Ureter (tissue), 1 donor: ENCODE measurements at regions not wholly inside any gene's neighbourhood (a gene's known extent, or its start where the extent isn't known, plus 50 kb on each side); places are given as distances from the start of the nearest gene placed in this dataset.
A peak's percentile ranks its signal among the peaks of the same experiment; 100 is the strongest.

Source experiments
- DNase-seq: peaks from one replicate; pipeline ENCODE4 v3.0.0-alpha.2; 2020; ENCODE audit warnings: low spot score
- donor health status: DM: yes; HTN: yes; CAD: no.

DNA sequence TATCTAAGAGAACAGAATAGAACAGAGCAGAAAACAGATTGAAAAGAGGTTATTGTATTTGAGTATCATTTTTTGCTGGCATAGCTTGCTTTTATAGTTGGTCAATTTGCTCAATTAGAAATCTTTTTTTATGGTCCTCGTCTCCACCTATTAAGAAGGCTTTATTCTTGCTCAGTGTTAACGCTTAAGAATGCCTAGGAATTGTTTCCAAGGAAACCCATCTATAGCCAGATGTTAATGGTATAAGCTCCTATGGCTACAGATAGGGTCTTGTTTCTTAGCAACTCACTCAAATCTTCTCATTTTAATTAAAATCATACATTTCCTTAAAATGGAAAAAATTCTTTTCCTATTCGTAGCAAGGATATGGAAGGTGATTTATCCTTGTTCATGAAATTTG is 392.3 kb downstream of the TMEM135 start:
- no peak for DNase-seq

DNA sequence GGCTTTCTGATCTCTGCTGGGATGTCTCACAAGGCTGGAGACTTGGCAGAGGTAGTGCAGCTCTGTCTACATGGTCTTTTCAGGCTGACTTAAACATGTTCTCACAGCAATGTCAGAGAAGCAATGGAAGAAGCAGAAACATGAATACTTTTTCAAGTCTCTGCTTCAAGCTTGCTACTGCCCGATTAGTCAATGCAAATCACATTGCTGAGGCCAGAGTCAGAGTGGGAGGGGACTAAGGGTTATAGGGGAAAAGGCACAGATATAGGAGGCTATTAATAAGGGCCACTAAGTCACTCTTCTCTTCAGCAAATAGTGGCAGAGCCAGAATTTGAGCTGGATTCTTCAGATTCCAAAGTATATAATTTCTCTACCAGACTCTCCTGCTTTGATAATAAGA is 390.5 kb downstream of the TMEM135 start:
- DNase-seq: no peak

DNA sequence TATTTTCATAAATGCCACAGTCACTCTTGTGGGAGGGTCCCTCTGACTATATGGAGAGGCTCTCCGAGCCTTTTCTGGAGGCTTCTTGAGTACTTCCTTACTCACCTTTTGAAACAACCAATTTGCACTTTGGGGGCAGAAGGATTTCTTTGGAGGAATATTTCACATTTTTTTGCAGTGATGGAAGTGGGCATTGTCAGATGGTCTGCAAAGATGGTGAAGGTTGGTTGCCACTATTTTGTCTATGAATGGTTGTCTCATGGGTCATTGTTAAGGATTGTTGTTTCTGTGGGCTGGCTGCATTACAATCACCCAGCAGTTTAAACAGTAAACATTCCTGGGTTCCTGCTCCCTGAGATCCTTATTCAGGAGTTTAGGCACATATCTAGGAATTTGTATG is 388.2 kb downstream of the TMEM135 start:
- DNase-seq: no peak

DNA sequence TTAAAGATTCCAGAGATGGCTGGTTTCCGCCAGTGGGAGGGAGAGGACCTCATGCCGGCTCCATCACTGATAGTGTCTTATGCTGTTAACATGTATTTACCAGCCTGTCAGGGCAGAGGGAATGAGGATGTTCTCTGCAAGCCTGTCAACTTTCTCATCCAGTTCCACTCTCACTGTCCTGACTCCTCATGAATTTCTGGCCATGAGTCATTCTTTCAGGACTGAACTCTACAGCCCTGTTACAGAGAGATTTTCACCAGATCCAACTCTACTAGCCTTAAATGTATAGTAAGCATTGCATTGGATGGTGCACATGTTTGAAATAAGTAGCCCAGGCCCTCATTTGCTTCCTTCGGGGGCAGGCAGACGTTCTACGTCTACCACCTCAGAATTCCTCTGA is 387.7 kb downstream of the TMEM135 start:
- DNase-seq: no peak

DNA sequence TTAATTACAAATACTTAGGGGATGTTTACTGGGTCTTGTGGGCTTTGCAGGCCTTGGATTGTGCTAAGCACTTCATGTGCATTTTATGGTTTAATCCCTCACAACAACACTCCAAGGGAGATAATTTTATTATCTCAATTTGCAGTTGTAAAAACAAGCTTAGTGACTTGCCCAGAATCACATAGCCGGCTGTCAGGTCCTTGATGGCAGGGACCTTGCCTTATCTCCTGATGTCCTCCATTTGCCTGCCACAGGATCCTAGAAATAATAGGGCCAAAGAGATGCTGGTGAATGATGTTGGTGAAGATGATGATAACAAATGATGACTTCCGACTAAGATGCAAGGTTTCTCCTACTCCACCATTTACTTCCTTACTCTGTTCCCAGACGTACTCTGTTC is 385.4 kb downstream of the TMEM135 start:
- DNase-seq: no peak

DNA sequence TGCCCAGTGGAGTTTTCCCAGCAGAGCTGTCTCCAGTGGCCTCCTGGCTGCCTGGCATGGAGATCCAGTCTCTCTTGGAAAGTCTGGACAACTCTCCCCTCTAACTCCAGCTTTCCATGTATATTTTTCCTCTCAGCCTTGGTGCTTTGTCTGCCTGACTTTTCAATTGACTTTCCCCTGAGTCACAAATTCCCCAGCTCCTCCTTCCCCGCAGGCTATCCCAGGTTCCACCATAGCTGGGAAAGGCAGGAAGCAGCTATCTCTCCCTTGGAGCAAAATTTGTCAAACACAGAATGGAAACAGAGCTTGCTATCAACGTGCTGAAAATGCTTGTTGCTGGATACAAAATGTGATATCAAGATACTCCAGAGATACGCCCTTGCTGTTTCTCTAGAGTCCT is 384.8 kb downstream of the TMEM135 start:
- DNase-seq: no peak

DNA sequence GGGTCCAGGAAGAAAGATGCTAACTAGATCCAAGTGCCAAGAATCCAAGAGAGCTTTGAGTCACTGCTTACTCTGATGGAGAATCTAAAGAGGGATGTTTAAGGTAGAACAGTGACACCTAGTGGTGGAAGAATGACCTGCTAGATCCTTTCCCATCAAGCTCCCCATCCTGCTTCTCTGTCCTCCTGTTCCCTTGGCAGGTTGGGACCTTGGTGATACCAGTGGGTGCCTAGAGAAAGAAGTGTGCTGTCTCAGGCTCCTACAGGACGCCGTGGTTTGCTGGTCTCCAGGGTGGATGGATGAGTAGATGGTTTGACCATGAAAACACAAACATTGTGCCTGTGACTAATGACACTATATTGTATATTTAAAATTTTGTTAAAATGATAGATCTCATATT is 383.7 kb downstream of the TMEM135 start:
- peak; percentile 50 for DNase-seq

DNA sequence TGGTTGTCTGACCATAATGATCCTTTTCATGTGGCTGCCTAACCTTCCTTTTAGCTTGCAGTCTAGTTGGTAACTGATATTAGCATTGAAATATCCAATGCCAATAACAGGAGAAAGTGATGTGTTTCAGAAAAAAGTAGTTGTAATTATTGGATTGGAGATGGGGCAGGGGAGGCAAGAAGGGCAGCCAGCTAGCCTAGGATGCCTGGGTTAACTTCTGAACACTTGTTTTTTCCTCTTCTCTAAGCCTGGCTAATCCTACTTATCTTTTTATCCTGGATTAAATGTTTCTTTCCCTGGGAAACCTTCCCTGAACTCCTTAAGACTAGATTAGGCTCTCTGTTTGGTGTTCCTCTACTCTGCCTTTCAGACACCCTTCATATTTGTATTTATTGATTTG is 380.2 kb downstream of the TMEM135 start:
- no peak for DNase-seq

DNA sequence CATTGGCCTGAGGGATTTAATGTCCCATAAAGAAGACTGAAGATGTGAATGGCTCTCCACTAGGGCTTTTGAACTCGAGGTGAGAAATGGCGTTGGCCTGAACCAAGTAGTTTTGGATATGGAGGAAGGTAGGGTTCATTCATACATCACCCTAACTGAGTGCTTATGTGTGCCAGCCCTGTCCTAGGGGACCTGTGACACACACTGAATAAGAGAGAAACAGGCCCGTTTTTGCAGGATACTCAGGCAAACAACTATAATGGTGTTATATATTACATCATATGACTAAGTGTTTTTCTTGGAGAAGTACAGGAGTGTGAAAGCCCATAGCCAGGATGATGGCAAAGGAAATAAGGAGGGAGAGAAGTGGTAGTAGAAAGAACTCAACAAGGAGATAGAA is 368.1 kb downstream of the TMEM135 start:
- no peak for DNase-seq

DNA sequence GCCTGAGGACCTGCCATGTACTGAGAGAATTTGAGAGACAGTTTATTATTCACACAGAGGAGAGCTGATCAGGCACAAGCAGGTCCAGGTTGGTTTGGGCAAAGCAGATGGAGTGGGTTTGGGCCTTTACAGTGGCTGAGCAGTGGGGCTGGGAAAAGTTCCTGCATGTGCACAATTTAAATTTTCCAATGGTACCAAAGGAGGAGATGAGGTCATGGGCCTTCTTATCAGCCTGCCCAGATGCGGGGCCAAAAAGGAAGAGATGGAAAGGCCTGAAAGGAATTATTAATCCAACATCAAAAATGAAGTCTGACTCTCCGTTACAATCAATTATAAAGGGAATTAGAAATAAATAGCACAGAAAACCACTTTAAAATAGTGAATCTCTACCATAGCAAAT is 367.6 kb downstream of the TMEM135 start:
- DNase-seq: no peak

DNA sequence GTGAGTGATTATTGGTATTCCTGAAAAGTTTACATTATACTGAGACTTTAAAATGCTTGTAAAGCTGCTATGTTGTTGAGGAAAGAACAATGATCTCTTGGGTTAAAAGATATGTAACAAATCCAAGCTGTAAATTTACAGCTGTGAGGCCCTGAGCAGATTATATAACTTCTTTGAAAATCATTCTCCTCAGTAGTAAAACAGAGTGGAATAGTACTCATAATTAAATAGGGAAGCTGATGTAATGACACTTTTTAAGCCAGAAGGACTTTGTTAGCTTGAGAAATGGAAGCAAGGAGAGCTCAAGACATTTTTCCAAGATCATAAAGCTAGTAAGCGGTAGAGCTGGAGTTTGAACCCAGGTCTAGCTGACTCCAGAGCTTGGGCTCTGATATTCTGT is 363.9 kb downstream of the TMEM135 start:
- no peak for DNase-seq

DNA sequence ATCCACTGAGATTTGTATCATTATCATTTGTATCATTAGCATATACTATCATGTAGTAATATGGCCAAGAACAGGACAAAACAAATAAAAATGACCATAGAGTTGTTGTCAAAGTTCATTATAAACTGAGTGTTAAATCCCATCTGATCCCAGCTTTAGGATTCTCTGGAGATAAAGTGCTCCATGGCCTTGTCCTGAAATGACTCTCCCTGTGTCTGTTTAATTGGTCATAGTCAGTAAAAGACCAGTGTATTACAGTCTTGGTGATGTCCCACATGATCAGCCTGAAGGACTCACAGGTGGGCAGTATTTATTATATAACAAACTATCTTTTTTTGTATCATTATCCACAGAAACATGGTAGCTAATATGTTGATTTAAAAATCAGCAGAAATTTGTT is 361.6 kb downstream of the TMEM135 start:
- DNase-seq: no peak

DNA sequence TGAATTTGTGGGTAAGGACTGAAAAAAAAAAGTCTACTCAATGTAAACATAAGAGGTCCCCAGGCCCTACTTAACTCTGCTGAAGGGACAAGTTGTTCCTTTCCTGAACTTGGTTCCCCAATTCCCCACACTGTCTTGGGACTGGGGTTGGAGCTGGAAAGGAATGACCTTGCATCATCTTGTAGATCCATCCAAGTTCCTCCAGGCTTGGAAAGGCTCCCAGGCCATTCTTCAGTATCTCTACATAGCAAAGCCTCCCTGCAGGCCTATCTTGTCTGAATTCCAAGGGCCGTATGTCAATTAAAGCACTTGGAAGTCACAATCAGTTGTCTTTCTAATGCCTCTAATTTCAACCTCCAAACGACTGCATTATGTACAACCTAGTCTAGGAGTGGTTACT is 361.2 kb downstream of the TMEM135 start:
- DNase-seq: peak; percentile 51

DNA sequence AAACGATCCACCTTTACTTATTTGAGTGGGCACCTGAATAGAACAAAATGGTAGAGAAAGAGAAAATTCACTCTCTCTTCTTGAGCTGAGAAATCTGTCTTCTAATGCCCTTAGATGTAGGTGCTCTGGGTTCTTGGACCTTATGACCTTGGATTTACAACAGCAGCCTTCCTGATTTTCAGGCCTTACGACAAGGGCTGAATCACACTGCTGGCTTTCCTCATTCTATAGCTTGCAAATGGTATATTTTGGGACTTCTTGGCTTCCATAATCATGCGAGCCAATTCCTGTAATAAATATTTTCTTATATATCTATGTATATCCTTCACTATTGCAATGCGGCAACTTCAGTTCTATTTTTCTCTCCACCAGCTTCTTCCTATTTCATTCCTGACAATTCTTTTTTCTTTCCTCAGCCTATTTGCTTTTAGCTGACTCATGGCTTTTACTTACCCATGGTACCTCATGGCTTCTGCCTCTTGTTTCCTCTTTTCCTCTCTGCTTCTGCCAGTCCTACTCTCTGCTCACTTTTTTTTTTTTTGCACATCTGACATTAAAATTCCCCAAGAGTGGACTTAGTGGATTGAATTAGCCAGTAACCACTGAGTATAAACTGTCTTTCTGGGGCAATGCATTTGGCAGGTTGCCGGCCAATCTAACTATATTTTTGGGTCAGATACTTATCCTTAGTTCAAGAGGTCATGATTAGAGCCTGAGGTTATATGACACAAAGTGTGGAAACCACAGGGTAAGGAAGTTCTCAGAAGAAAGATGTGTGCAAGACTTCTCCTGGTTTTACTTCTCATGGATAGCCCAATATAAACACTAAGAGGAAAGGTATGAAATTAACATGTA is 359.5 kb downstream of the TMEM135 start:
- no peak for DNase-seq

DNA sequence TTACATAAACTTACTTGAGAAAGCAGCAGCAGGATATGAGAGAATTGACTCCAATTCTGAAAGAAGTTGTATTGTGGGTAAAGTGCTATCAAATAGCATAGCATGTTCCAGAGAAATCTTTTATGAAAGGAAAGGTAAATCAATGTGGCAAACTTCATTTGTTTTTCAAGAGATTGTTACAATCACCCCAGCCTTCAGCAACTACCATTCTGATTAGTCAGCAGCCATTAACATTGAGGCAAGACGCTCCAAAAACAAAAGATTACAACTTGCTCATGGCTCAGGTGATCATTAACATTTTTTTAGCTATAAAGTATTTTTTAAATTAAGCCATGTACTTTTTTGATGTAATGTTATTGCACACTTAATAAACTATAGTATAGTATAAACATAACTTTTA is 357.2 kb downstream of the TMEM135 start:
- DNase-seq: no peak

DNA sequence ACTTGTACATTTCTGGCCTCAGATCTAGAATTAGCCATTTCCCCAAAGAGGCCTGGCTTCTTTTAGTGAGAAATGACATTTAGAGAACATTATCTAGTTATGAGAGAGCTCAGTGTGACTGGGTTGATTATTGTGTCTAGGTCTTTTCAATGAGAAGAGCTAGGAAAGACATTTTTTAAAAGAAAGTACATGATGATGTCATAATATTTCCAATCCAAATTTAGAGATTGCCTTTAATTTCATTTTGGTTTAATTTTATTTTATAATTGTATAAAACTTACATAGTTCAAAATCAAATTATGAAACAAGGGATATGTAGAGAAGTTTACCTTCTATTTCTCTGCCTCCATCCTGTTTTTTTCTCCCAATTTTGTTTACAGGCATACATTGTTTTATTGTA is 354.9 kb downstream of the TMEM135 start:
- no peak for DNase-seq

DNA sequence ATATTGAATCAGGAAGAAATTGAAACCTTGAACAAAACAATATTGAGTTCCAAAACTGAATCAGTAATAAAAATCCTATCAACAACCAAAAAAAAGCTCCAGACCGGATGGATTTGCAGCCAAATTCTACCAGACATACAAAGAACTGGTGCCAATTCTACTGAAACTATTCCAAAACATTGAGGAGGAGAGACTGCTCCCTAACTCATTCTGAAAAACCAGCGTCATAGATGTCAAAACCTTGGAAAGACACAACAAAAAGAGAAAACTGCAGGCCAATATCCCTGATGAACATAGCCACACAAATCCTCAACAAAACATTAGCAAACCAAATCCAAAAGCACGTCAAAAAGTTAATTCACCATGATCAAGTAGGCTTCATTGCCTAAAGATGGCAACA is 353.8 kb downstream of the TMEM135 start:
- no peak for DNase-seq

DNA sequence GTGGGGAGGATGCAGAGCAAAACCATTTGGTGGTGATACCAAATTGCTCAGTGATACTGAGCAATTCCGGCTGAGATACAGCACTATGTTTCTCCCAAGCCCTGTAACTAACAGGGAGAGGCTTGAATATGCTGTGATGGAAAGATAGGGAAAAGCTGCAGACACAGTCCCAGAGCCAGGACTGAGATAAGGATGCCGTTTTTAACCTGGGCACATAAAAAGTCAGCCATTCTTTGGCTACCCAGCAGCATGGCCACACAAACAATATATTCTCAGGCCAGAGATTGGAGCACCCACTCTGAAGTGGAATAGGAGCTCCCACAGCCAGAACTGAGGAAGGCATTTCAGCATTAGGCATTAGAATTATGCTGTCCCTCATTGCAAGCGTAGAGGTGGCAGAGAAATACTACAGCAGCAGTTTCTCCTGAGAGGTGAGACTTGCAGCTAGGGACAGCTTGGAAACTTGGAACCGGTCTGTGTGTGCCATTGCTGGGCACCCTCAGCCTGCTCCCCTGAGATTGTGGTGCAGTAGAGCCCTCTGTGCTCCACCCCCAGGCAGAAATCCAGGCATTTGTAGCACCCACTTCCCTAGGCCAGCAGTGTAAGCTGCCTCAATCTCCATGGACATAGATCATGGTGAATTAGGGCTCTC is 346.5 kb downstream of the TMEM135 start:
- DNase-seq: no peak

DNA sequence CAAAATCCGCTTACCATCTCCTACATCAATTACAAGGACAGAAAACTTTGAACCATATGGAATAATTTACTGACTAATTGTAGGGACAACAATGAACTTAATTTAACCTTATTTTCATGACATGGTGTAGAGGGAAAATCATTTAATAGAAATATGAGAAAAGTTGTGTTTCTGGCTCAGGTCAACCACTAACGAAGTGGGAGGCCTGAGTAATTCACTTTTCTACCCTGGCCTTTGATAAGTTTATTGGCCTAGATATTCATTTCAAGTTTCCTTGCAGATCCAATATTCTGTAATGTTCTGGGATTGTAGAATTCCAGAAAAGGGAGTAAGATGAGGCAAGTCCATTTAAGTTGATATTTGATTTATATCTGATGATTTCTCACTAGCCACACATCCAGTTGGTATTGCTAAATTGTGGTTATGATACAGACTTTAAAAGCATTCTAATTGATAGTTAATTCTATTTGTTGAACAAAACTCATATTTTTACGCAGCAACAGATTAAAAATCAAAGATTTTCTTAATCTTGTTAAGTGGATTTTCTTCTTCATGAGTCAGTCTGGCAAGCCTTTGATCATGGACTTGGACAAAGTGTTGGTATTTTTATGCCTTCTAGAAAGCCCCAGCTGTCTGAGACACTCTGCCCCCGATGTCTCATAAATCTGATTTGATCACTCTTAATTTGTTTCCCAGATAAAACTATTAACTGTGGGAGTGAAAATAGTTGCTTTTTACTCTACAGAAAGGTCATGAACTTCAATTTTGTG is 336.5 kb downstream of the TMEM135 start:
- no peak for DNase-seq
